Dermis blood vessel endothelial cell (primary cell): ENCODE measurements at regions not wholly inside any gene's neighbourhood (a gene's known extent, or its start where the extent isn't known, plus 50 kb on each side); places are given as distances from the start of the nearest gene placed in this dataset.

Experiments
- DNase-seq: peaks from one replicate; pipeline ENCODE4 v3.0.0; 2010

GRCh38 chr18:41618147-41618546, 336.9 kb upstream of the PIK3C3 start:
- no peak for DNase-seq

GRCh38 chr18:41617647-41618046, 337.4 kb upstream of the PIK3C3 start:
- DNase-seq = no peak

DNA sequence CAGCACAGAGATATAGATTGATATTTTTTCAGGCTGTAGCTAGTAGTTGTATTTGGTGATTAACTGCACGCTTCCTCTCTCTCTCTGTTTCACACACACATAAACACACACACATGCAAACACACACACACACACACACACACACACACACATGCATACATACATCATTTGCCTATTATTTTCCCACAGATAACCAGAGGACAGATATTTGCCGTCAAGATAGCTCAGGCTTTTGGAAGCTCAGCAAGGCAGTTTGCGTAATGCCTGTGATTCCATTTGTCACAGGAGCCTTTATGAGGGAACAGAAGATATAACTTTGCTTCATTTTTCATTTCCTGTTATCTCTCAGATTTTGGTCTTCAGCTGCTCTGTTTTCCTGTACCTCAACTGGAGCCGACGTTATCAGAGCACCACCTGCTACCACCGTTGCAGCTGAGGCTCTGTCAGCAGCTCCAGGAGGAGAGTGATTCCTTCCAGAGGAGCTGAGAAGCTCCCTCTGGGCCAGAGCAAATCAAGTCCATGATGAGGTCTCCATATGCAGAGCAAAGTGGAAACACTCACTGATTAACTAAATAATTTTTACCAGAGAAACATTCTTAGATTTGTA, 341.9 kb upstream of the PIK3C3 start:
- no peak for DNase-seq

GRCh38 chr18:41604964-41605363, 350.1 kb upstream of the PIK3C3 start:
- no peak for DNase-seq

GRCh38 chr18:41602034-41602433, 353.0 kb upstream of the PIK3C3 start:
- no peak for DNase-seq

DNA sequence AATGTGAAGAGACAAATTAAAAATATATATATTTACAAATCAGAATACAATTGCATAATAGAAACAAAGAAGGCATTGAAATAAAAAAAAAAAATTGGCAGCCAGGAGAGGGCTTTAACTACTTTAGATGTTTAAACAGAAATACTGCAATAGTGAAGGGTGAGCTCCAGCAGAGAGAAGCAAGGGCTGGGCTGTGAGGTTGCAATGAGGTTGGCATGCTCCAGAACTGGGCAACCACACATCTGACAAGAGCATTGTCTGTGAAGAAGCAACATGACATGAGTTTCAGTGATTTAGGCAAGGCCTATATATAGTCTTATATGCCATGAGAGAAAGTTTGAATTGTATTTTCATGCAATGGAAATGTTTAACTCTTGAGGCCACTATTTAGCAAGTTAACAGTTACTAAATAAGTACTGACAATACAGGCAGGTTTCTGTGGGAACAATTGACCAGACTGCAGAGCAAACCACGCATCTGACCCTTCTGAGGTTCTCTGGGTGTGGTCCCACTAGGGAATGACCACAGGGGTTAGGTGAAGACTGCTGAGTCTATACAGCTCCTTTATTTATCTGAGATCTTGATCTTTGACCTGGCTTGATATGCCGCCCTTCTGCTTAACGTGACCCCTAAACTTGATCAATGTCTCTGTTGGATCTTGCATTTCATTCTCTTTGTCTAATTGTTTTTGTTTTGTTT, 354.2 kb upstream of the PIK3C3 start:
- no peak for DNase-seq

- no peak for DNase-seq
These were observed 355.6 kb upstream of the PIK3C3 start for GRCh38 chr18:41599466-41599865.

- DNase-seq = no peak
These were observed 360.5 kb upstream of the PIK3C3 start for GRCh38 chr18:41594582-41594981.

GRCh38 chr18:41593171-41593675, 361.8 kb upstream of the PIK3C3 start:
- no peak for DNase-seq

DNA sequence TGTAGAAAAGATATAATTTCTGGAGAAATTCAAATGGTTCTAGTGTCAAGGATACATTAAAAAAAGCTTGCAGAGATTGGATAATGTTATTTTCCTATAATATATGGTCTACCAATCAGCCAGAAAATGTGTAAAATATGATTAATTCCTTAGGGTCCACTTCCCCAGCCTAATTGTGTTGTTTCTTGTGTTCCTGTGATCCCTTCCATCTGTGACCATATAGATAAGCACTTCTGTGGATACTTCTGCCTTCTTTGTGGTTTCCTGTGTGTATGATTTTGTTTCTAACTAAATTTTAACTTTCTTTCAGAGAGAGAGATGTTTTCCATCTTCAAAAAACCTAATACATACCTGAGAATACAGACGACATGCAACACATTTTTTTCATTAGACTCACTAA, 367.1 kb upstream of the PIK3C3 start:
- no peak for DNase-seq

DNA sequence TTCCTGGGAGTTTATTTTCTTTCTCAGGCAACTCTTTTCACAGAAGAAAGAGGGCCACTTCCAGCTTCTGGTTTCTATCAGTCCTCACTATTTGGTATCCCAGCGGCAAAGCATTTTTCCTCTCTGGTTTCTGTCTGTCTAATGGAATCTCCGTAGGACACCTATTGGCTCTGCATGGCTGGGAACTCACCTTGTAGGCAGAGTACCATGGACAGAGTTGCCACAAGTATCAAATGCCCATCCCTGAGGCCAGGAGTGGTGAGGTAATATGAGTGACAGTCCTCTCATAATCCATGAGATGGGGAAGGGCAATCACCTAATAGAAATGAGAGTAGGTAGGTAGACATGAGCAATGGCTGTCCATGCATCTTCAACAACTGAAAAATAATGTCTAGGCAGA, 369.5 kb upstream of the PIK3C3 start:
- no peak for DNase-seq

- DNase-seq = no peak
These were observed 375.8 kb upstream of the PIK3C3 start for GRCh38 chr18:41579185-41579584.

- DNase-seq = no peak
These were observed 377.5 kb upstream of the PIK3C3 start for GRCh38 chr18:41577529-41577928.

- DNase-seq = no peak
These were observed 378.4 kb upstream of the PIK3C3 start for GRCh38 chr18:41576643-41577042.

- no peak for DNase-seq
These were observed 385.2 kb upstream of the PIK3C3 start for GRCh38 chr18:41569867-41570266.

- DNase-seq = no peak
These were observed 393.1 kb upstream of the PIK3C3 start for GRCh38 chr18:41561961-41562360.

DNA sequence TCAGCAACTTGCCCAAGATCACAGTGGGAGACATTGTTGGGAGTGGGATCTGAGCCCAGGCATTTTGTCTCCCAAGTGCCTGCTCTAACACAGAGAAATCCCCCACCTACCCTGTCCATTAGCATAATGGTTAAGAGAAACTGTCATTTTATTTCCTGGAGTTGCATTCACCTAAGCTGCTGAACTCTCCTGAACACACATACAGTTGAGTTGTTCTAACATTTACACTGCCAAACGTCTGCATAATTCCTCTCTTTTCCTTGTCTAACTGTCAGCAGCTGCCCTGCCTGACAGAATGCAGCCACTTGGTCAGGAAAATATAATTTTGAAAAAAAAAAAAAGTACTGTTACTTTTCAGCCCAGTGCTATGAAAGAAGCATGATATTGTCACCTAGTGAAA, 396.3 kb upstream of the PIK3C3 start:
- DNase-seq = no peak

- DNase-seq = no peak
These were observed 401.3 kb upstream of the PIK3C3 start for GRCh38 chr18:41553716-41554115.

GRCh38 chr18:41548521-41549260, 406.3 kb upstream of the PIK3C3 start:
- DNase-seq = no peak

GRCh38 chr18:41545091-41545888, 409.7 kb upstream of the PIK3C3 start:
- no peak for DNase-seq

DNA sequence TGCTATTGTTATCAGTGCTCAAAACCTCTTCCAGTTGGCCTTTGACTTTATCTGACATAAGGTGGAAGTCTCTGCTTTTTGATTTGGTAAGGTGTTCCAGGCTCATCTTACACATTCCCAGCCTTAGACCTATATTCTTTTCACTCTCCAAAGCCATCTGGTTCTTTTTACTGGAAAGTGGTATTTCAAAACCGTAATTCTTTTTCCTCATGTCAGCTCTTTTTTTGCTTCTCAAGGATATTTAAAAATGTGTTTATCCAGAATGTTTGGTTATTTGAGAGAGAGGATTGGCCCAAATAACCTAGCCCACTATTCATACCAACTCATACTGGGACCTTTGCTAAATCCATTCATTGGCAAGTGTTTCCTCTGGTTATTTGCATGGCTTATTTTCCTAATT, 411.2 kb upstream of the PIK3C3 start:
- DNase-seq = no peak

- DNase-seq = no peak
These were observed 414.7 kb upstream of the PIK3C3 start for GRCh38 chr18:41540237-41540871.

DNA sequence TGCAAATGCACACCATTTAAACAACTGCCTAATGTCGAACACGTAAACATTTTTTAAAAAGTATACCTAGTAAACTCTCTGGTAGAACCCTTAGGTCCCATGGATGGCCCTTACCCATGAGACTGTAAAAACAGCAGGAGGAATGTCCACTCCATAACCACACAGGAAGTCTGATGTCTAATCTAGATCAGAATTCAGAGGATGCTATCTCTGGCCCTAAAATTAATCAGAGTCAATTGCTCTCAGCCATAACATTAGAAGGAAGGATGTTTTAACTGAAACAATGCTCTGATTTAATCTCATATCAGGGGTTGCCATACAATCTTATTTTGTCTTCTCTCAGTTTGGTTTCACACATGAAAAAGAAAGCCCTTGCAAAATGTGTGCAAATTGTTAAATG, 416.3 kb upstream of the PIK3C3 start:
- DNase-seq = no peak
